Fibroblast of peridontal ligament (primary cell): ENCODE measurements at regions not wholly inside any gene's neighbourhood (a gene's known extent, or its start where the extent isn't known, plus 50 kb on each side); places are given as distances from the start of the nearest gene placed in this dataset.

Experiments
- DNase-seq: peaks from one replicate; pipeline ENCODE4 v3.0.0-alpha.2; 2010; ENCODE audit errors: extremely low read depth

GRCh38 chr18:78207942-78208341 is 771.7 kb upstream of the SALL3 start:
- DNase-seq = no peak

- DNase-seq = no peak
Observed at GRCh38 chr18:78208461-78208860, 771.2 kb upstream of the SALL3 start.

GRCh38 chr18:78213361-78213994 is 766.1 kb upstream of the SALL3 start:
- DNase-seq = no peak

GRCh38 chr18:78221496-78221895 is 758.1 kb upstream of the SALL3 start:
- no peak for DNase-seq

- no peak for DNase-seq
Observed at GRCh38 chr18:78228974-78229373, 750.6 kb upstream of the SALL3 start.

GRCh38 chr18:78230911-78231310 is 748.7 kb upstream of the SALL3 start:
- no peak for DNase-seq

GRCh38 chr18:78232196-78232595 is 747.4 kb upstream of the SALL3 start:
- no peak for DNase-seq

- DNase-seq = no peak
Observed at GRCh38 chr18:78237864-78238263, 741.8 kb upstream of the SALL3 start.

GRCh38 chr18:78238404-78239089 is 741.1 kb upstream of the SALL3 start:
- DNase-seq = no peak

GRCh38 chr18:78239090-78239457 is 740.5 kb upstream of the SALL3 start:
- DNase-seq = no peak

GRCh38 chr18:78240101-78240500 is 739.5 kb upstream of the SALL3 start:
- no peak for DNase-seq

- DNase-seq = no peak
Observed at GRCh38 chr18:78240627-78241252, 738.9 kb upstream of the SALL3 start.

GRCh38 chr18:78241535-78242253 is 737.9 kb upstream of the SALL3 start:
- DNase-seq = no peak

GRCh38 chr18:78242254-78242643 is 737.4 kb upstream of the SALL3 start:
- DNase-seq = no peak

- DNase-seq = no peak
Observed at GRCh38 chr18:78242806-78243205, 736.8 kb upstream of the SALL3 start.

- DNase-seq = no peak
Observed at GRCh38 chr18:78244779-78245178, 734.8 kb upstream of the SALL3 start.

- DNase-seq = no peak
Observed at GRCh38 chr18:78245451-78245850, 734.2 kb upstream of the SALL3 start.

GRCh38 chr18:78246050-78246449 is 733.6 kb upstream of the SALL3 start:
- no peak for DNase-seq

- DNase-seq = no peak
Observed at GRCh38 chr18:78246588-78246987, 733.0 kb upstream of the SALL3 start.

- no peak for DNase-seq
Observed at GRCh38 chr18:78247615-78248289, 731.9 kb upstream of the SALL3 start.

GRCh38 chr18:78255013-78255412 is 724.6 kb upstream of the SALL3 start:
- no peak for DNase-seq
